ENCODE measurements at regions not wholly inside any gene's neighbourhood (a gene's known extent, or its start where the extent isn't known, plus 50 kb on each side); places are given as distances from the start of the nearest gene placed in this dataset.

GRCh38 chr3:161950318-161950868 is 453.8 kb downstream of the OTOL1 start:
- TF ChIP-seq MED1 (CRISPR knock-in tag; IDR thresholded peaks at IDR 0.05; ENCODE audit: borderline replicate concordance) (no peak), HNRNPK (IDR thresholded peaks at IDR 0.05; ENCODE audit: low read depth, low read length, poor library complexity, severe bottlenecking) (no peak), HMGXB4 (CRISPR knock-in tag; IDR thresholded peaks at IDR 0.05) (no peak), TFAM (CRISPR knock-in tag; conservative IDR thresholded peaks at IDR 0.05) (no peak), ZBTB8A (IDR thresholded peaks at IDR 0.05; ENCODE audit: partially characterized antibody) (no peak), CTCF (IDR thresholded peaks at IDR 0.05 in 2 of 3, conservative IDR thresholded peaks at IDR 0.05 in 1 of 3; ENCODE audit: insufficient read depth in 2 of 3, low read depth in 1 of 3, low read length in 3 of 3) (no peak), HDAC3 (IDR thresholded peaks at IDR 0.05; ENCODE audit: borderline replicate concordance, partially characterized antibody) (no peak), ZNF395 (CRISPR knock-in tag; IDR thresholded peaks at IDR 0.05) (no peak), THRA (IDR thresholded peaks at IDR 0.05) (no peak), POLR2A (conservative IDR thresholded peaks at IDR 0.05) (no peak), JUNB (CRISPR knock-in tag; conservative IDR thresholded peaks at IDR 0.05) (no peak), EZH2 (IDR thresholded peaks at IDR 0.05; ENCODE audit: borderline replicate concordance, low read depth, low read length) (no peak), ZNF184 (CRISPR knock-in tag; IDR thresholded peaks at IDR 0.05) (no peak)
